Activated CD8-positive, alpha-beta memory T cell treated with anti-CD3 and anti-CD28 coated beads, Interleukin-2, amount 10 ng/mL, durations not matched to agents 7 days and 5 days (primary cell): ENCODE measurements at regions not wholly inside any gene's neighbourhood (a gene's known extent, or its start where the extent isn't known, plus 50 kb on each side); places are given as distances from the start of the nearest gene placed in this dataset.

Experiments used
- ATAC-seq: fragments of 150-1000 bp; cut with Tn5 transposase; one replicate; pipeline ENCODE4 v1.10.0; 2021; ENCODE audit warnings: moderate library complexity
- CTCF ChIA-PET: fragments of 350-600 bp; sonication (Branson Sonifier 250); formaldehyde crosslinking; loops from one replicate; lab custom pipeline; 2021; ENCODE audit warnings: antibody characterized with exemption; lab: Charles Lee
- DNase-seq: peaks from one replicate; pipeline ENCODE4 v3.0.0-alpha.2; 2020
- H3K27ac Mint-ChIP-seq: one replicate; pipeline ENCODE4 v1.8.0; 2021; ENCODE audit warnings: mild to moderate bottlenecking, mixed read lengths
- H3K27me3 Mint-ChIP-seq: one replicate; pipeline ENCODE4 v1.8.0; 2021; ENCODE audit warnings: mixed read lengths
- H3K36me3 Mint-ChIP-seq: one replicate; pipeline ENCODE4 v1.8.0; 2021; ENCODE audit warnings: mild to moderate bottlenecking, mixed read lengths
- H3K4me1 Mint-ChIP-seq: one replicate; pipeline ENCODE4 v1.8.0; 2021; ENCODE audit warnings: mixed read lengths
- H3K4me3 Mint-ChIP-seq: one replicate; pipeline ENCODE4 v1.8.0; 2021; ENCODE audit warnings: mild to moderate bottlenecking, moderate library complexity, mixed read lengths
- H3K9me3 Mint-ChIP-seq: one replicate; pipeline ENCODE4 v1.8.0; 2022; ENCODE audit warnings: low read depth, mixed read lengths

- Mint-ChIP-seq H3K27me3 (peaks cover 2% of the 10 kb centered on the region), H3K4me1 (peaks cover 33% of the 10 kb centered on the region), H3K27ac (no peak overlapping the region), H3K9me3 (no peaks in the 10 kb centered on the region), H3K4me3 (no peak overlapping the region), H3K36me3 (peaks cover 9% of the 10 kb centered on the region)
- ATAC-seq (no peak), DNase-seq (no peak)
- CTCF ChIA-PET = interaction anchor here (1.0 kb wide), 1 partner anchor 24 kb away, joined by 3 read pairs; no protein-coding TSS in a partner anchor
Observed at GRCh38 chr9:90967145-90967538, 165.5 kb downstream of the SYK start.

DNA sequence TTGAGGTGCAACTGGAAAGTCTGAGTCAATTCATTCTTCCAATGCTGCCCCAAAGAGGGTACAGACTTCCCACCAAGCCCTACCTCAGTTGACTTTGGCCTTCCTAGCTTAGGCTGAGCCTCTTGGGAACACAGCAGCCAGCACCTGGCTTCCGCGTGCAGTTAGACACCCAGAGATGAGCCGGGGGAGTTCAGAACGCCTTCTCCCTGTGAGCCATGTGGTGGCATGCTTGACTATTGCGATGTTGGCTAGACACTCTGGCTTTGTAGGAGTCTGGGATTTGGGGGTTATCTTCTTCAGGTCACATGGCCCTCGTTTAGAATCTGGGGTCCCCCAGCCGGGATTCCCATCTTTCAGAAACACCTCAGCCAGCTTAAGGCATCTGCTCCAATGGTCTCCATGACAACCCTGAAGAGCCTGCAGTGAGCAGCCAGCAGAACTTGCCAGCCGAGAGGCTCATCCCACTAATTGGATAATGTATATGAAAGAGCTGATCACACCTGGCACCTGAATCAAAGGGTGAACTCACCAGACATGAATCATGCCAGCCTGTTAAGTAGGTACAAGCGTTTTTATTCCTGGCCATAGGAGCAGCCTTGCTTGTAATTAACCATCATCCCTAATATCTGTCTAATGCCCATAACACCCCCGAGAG is 167.5 kb downstream of the SYK start:
- Mint-ChIP-seq H3K4me1 (peaks cover 29% of the 10 kb centered on the region), H3K4me3 (no peak overlapping the region), H3K9me3 (no peaks in the 10 kb centered on the region), H3K27ac (no peak overlapping the region), H3K36me3 (peaks cover 1% of the 10 kb centered on the region), H3K27me3 (no peaks in the 10 kb centered on the region)
- CTCF ChIA-PET = no interaction called here
- DNase-seq (no peak), ATAC-seq (no peak)

DNA sequence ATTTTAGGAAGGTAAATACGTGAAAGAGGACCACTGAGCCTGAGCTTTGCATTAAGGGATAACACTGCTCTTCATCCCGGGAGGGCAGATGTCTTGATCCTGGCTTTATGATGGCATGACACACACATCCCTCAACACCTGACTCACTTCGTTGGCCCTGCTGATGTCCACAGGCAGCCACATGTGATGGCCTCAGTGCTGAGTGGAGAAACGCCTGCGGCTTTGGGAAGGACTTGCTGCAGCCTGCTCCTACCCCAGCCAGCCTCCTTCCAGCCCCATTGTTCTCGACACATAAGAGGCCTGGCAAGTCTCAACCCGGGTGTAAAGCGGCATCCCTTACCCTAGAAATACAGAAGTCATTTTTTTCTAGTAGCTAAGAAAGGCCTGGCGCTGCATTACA is 169.0 kb downstream of the SYK start:
- Mint-ChIP-seq H3K9me3 (no peaks in the 10 kb centered on the region), H3K4me3 (no peak overlapping the region), H3K27ac (no peak overlapping the region), H3K27me3 (no peaks in the 10 kb centered on the region), H3K36me3 (peaks cover 1% of the 10 kb centered on the region), H3K4me1 (peaks cover 16% of the 10 kb centered on the region)
- CTCF ChIA-PET = interaction anchor here (1.4 kb wide), 1 partner anchor 56 kb away, joined by 3 read pairs; no protein-coding TSS in a partner anchor
- ATAC-seq = no peak
- no peak for DNase-seq

- CTCF ChIA-PET = interaction anchor here (1.2 to 1.9 kb wide), 2 partner anchors 13 to 57 kb away, joined by 3 to 5 read pairs; no protein-coding TSS in a partner anchor
- H3K36me3 Mint-ChIP-seq = peaks cover 1% of the 10 kb centered on the region
- H3K9me3 Mint-ChIP-seq = no peaks in the 10 kb centered on the region
- H3K4me1 Mint-ChIP-seq = peaks cover 3% of the 10 kb centered on the region
- ATAC-seq (no peak), DNase-seq (no peak)
- peaks cover 4% of the 10 kb centered on the region for H3K27me3 Mint-ChIP-seq
- no peak overlapping the region for H3K27ac Mint-ChIP-seq
- no peak overlapping the region for H3K4me3 Mint-ChIP-seq
Observed at GRCh38 chr9:90972057-90972456, 170.4 kb downstream of the SYK start.

- Mint-ChIP-seq H3K9me3 (no peaks in the 10 kb centered on the region), H3K36me3 (peaks cover 1% of the 10 kb centered on the region), H3K4me1 (peaks cover 1% of the 10 kb centered on the region), H3K4me3 (no peak overlapping the region), H3K27me3 (peaks cover 10% of the 10 kb centered on the region), H3K27ac (no peak overlapping the region)
- CTCF ChIA-PET = interaction anchor here (1.9 kb wide), 1 partner anchor 11 kb away, joined by 5 read pairs; no protein-coding TSS in a partner anchor
- DNase-seq (no peak), ATAC-seq (no peak)
Observed at GRCh38 chr9:90974016-90974415, 172.4 kb downstream of the SYK start.

GRCh38 chr9:90974643-90975245 is 173.1 kb downstream of the SYK start:
- ATAC-seq = no peak

DNA sequence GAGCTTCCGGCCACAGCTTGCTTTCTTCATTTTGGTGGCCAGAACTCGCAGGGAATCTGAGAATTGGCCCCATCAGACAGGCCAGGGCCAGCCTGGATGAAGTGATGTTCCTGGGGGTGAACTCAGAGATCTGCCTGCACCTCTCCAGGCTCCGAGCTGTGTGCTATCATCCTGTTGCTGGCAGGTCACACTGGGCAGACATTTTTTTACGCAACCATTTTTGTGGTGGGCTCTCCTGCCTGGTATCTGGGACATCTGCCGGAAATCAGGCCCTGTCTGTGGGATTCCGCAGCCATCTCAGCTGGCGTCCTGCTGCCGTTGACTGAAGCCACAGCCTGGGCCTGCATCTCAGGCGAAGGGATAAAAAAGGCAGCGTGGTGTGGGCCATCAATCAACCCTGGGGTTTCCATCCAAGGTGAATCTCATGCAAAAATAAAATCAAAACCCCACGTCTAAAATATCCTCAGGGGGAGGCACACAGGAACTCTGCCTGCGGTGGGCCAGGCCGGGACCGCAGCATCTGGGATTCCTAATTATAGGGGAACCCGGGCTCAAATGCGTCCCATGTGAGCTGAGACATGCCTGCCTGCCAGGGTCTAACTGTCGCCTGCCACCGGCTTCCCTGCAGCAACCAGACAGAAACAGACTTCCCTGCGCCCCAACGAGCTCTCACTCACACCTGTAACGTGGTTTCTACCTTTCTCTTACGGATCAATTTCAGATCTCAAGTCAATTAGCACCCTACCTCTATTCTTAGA is 174.3 kb downstream of the SYK start:
- Mint-ChIP-seq H3K4me3 (no peak overlapping the region), H3K9me3 (no peaks in the 10 kb centered on the region), H3K27me3 (peaks cover 15% of the 10 kb centered on the region), H3K4me1 (peaks cover 4% of the 10 kb centered on the region), H3K27ac (no peak overlapping the region), H3K36me3 (peaks cover 2% of the 10 kb centered on the region)
- DNase-seq (no peak), ATAC-seq (no peak)
- CTCF ChIA-PET = no interaction called here

More at GRCh38 chr9:90974643-90975245, 173.1 kb downstream of the SYK start:
- CTCF ChIA-PET = no interaction called here
- H3K4me1 Mint-ChIP-seq = peaks cover 4% of the 10 kb centered on the region
- no peak for DNase-seq
- no peaks in the 10 kb centered on the region for H3K9me3 Mint-ChIP-seq
- peaks cover 12% of the 10 kb centered on the region for H3K27me3 Mint-ChIP-seq
- no peak overlapping the region for H3K4me3 Mint-ChIP-seq
- H3K27ac Mint-ChIP-seq = no peak overlapping the region
- no peaks in the 10 kb centered on the region for H3K36me3 Mint-ChIP-seq

- peaks cover 4% of the 10 kb centered on the region for H3K4me1 Mint-ChIP-seq
Observed at GRCh38 chr9:90979138-90979551, 177.5 kb downstream of the SYK start.

GRCh38 chr9:90979639-90980038 is 178.0 kb downstream of the SYK start:
- no peak for DNase-seq
- no peak overlapping the region for H3K27ac Mint-ChIP-seq
- H3K36me3 Mint-ChIP-seq = peaks cover 2% of the 10 kb centered on the region
- no peak for ATAC-seq
- peaks cover 15% of the 10 kb centered on the region for H3K27me3 Mint-ChIP-seq
- CTCF ChIA-PET = interaction anchor here (0.6 to 1.2 kb wide), 3 partner anchors 64 to 1182 kb away, joined by 3 read pairs; no protein-coding TSS in a partner anchor
- H3K4me1 Mint-ChIP-seq = peaks cover 4% of the 10 kb centered on the region
- no peaks in the 10 kb centered on the region for H3K9me3 Mint-ChIP-seq
- no peak overlapping the region for H3K4me3 Mint-ChIP-seq

More at GRCh38 chr9:90979138-90979551, 177.5 kb downstream of the SYK start:
- H3K27ac Mint-ChIP-seq = no peak overlapping the region
- no peaks in the 10 kb centered on the region for H3K9me3 Mint-ChIP-seq
- DNase-seq = no peak
- no peak for ATAC-seq
- H3K27me3 Mint-ChIP-seq = peaks cover 15% of the 10 kb centered on the region
- CTCF ChIA-PET = interaction anchor here (1.0 to 1.2 kb wide), 2 partner anchors 64 to 455 kb away, joined by 3 read pairs; no protein-coding TSS in a partner anchor
- no peak overlapping the region for H3K4me3 Mint-ChIP-seq
- peaks cover 2% of the 10 kb centered on the region for H3K36me3 Mint-ChIP-seq

DNA sequence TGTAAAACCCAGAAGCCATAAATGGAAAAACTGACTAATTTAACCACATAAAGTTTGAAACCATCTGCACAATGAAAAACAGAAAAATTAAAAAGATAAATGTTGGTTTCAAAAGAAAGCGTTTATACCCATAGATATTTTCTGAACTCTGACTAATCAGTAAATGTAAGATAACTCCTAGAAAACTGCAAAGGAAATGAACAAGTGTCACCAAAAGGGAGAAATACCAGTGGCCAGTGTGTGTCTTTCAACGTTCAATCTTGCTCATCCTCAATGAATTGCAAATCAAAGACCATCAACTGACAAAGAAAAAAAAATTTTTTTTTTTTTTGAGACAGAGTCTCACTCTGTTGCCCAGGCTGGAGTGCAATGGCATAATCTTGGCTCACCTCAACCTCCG is 180.1 kb downstream of the SYK start:
- no peaks in the 10 kb centered on the region for H3K9me3 Mint-ChIP-seq
- H3K4me1 Mint-ChIP-seq = peaks cover 11% of the 10 kb centered on the region
- H3K27ac Mint-ChIP-seq = no peak overlapping the region
- peaks cover 2% of the 10 kb centered on the region for H3K36me3 Mint-ChIP-seq
- CTCF ChIA-PET = no interaction called here
- peaks cover 12% of the 10 kb centered on the region for H3K27me3 Mint-ChIP-seq
- H3K4me3 Mint-ChIP-seq = no peak overlapping the region
- DNase-seq (no peak), ATAC-seq (no peak)

- Mint-ChIP-seq H3K36me3 (peaks cover 2% of the 10 kb centered on the region), H3K9me3 (no peaks in the 10 kb centered on the region), H3K4me1 (peaks cover 11% of the 10 kb centered on the region), H3K27me3 (peaks cover 5% of the 10 kb centered on the region), H3K27ac (no peak overlapping the region), H3K4me3 (no peak overlapping the region)
- DNase-seq (no peak), ATAC-seq (no peak)
- CTCF ChIA-PET = no interaction called here
Observed at GRCh38 chr9:90983394-90983793, 181.8 kb downstream of the SYK start.

- CTCF ChIA-PET = interaction anchor here (1.2 to 2.9 kb wide), 4 partner anchors 13 to 442 kb away, joined by 5 to 12 read pairs (median 8); no protein-coding TSS in a partner anchor
- Mint-ChIP-seq H3K4me3 (no peak overlapping the region), H3K4me1 (peaks cover 8% of the 10 kb centered on the region), H3K36me3 (no peaks in the 10 kb centered on the region), H3K27ac (no peak overlapping the region), H3K9me3 (no peaks in the 10 kb centered on the region), H3K27me3 (no peaks in the 10 kb centered on the region)
- no peak for ATAC-seq
- no peak for DNase-seq
Observed at GRCh38 chr9:90985631-90986030, 184.0 kb downstream of the SYK start.

- Mint-ChIP-seq H3K4me1 (peaks cover 8% of the 10 kb centered on the region), H3K27ac (no peak overlapping the region), H3K4me3 (no peak overlapping the region), H3K27me3 (no peaks in the 10 kb centered on the region), H3K9me3 (no peaks in the 10 kb centered on the region), H3K36me3 (peaks cover under 1% of the 10 kb centered on the region)
- CTCF ChIA-PET = interaction anchor here (1.9 to 2.9 kb wide), 2 partner anchors 71 to 441 kb away, joined by 10 to 12 read pairs; no protein-coding TSS in a partner anchor
- ATAC-seq = no peak
- DNase-seq = no peak
Observed at GRCh38 chr9:90986161-90986560, 184.5 kb downstream of the SYK start.
